ENCODE measurements at regions not wholly inside any gene's neighbourhood (a gene's known extent, or its start where the extent isn't known, plus 50 kb on each side); places are given as distances from the start of the nearest gene placed in this dataset.

- TF ChIP-seq CTCF (IDR thresholded peaks at IDR 0.05) = no peak
Observed at GRCh38 chr15:95288626-95289025, 1041.9 kb upstream of the NR2F2 start.

GRCh38 chr15:95290176-95290974 is 1040.1 kb upstream of the NR2F2 start:
- TF ChIP-seq CTCF (IDR thresholded peaks at IDR 0.05) = no peak

GRCh38 chr15:95291898-95292472 is 1038.5 kb upstream of the NR2F2 start:
- peak; percentile 78 for TF ChIP-seq CTCF (IDR thresholded peaks at IDR 0.05)

GRCh38 chr15:95292785-95293450 is 1037.6 kb upstream of the NR2F2 start:
- no peak for TF ChIP-seq CTCF (IDR thresholded peaks at IDR 0.05)

GRCh38 chr15:95293456-95294031 is 1037.0 kb upstream of the NR2F2 start:
- TF ChIP-seq CTCF (IDR thresholded peaks at IDR 0.05) = no peak

- TF ChIP-seq CTCF (IDR thresholded peaks at IDR 0.05) = no peak
Observed at GRCh38 chr15:95295363-95295762, 1035.1 kb upstream of the NR2F2 start.

- no peak for TF ChIP-seq CTCF (IDR thresholded peaks at IDR 0.05)
Observed at GRCh38 chr15:95295896-95296625, 1034.4 kb upstream of the NR2F2 start.
